IMR-90 (cell line): ENCODE measurements at regions not wholly inside any gene's neighbourhood (a gene's known extent, or its start where the extent isn't known, plus 50 kb on each side); places are given as distances from the start of the nearest gene placed in this dataset.

Source experiments
- ATAC-seq: fragments of 200-7000 bp; cut with Tn5 transposase; 2 replicates; pipeline ENCODE4 v1.9.1; 2020; ENCODE audit warnings: low read depth, mild to moderate bottlenecking, moderate library complexity
- BruUV-seq: library from RNA; stranded (reverse); fragments of 400-500 nt; replicated peaks from 2 replicates; lab custom pipeline; 2021; lab: Mats Ljungman, UMichigan
- CTCF ChIA-PET: fragments of 300-600 bp; formaldehyde crosslinking; extraction: SDS; loops from one replicate; lab custom pipeline; 2021; ENCODE audit warnings: antibody characterized with exemption; lab: Yijun Ruan, JAX
- POLR2A ChIA-PET: fragments of 300-600 bp; sonication (Branson Sonifier 250); formaldehyde crosslinking; loops from one replicate; lab custom pipeline; 2022; ENCODE audit warnings: antibody characterized with exemption; ENCODE audit not compliant: unreplicated experiment; lab: Charles Lee
- DNase-seq: peaks from one replicate; pipeline ENCODE4 v3.0.0; 2013
- H2AFZ ChIP-seq: replicated peaks from 2 replicates; pipeline ENCODE3; 2013; ENCODE audit warnings: low read length, mild to moderate bottlenecking; ENCODE audit not compliant: poor library complexity
- H2AK5ac ChIP-seq: 2 replicates; pipeline ENCODE4 v1.6.1; 2013; ENCODE audit warnings: low read depth, low read length, inconsistent platforms
- H2AK9ac ChIP-seq: replicated peaks from 2 replicates; pipeline ENCODE3; 2013; ENCODE audit warnings: mild to moderate bottlenecking, low read depth, low read length, moderate library complexity; ENCODE audit not compliant: poor library complexity
- H2BK120ac ChIP-seq: 2 replicates; pipeline ENCODE4 v1.6.1; 2013; ENCODE audit warnings: low read depth, low read length, inconsistent platforms
- H2BK15ac ChIP-seq: 3 replicates; pipeline ENCODE4 v1.6.1; 2013; ENCODE audit warnings: low read depth, low read length, inconsistent platforms
- H2BK20ac ChIP-seq: 2 replicates; pipeline ENCODE4 v1.6.1; 2013; ENCODE audit warnings: low read depth, mild to moderate bottlenecking, inconsistent platforms, low read length, moderate library complexity
- H2BK5ac ChIP-seq: 2 replicates; pipeline ENCODE4 v1.6.1; 2013; ENCODE audit warnings: mild to moderate bottlenecking, low read depth, low read length, inconsistent platforms; ENCODE audit not compliant: poor library complexity, severe bottlenecking
- H3K14ac ChIP-seq: replicated peaks from 2 replicates; pipeline ENCODE4 v1.6.1; 2013; ENCODE audit warnings: low read depth, low read length, inconsistent platforms
- H3K18ac ChIP-seq: 2 replicates; pipeline ENCODE4 v1.6.1; 2013; ENCODE audit warnings: low read depth, low read length, control low read depth
- H3K23ac ChIP-seq: 2 replicates; pipeline ENCODE4 v1.6.1; 2013; ENCODE audit warnings: low read depth, low read length, inconsistent platforms
- H3K27ac ChIP-seq: 2 replicates; pipeline ENCODE4 v1.5.1; 2013; ENCODE audit warnings: mild to moderate bottlenecking, control low read depth, low read length; ENCODE audit not compliant: insufficient read depth
- H3K27me3 ChIP-seq: 2 replicates; pipeline ENCODE4 v1.6.1; 2013; ENCODE audit warnings: low read length; ENCODE audit not compliant: control insufficient read depth, insufficient read depth
- H3K36me3 ChIP-seq: 2 replicates; pipeline ENCODE4 v1.6.1; 2013; ENCODE audit warnings: low read length, mixed read lengths; ENCODE audit not compliant: control insufficient read depth, insufficient read depth
- H3K4ac ChIP-seq: 2 replicates; pipeline ENCODE4 v1.6.1; 2013; ENCODE audit warnings: low read depth, low read length, inconsistent platforms
- H3K4me1 ChIP-seq: 2 replicates; pipeline ENCODE4 v1.6.1; 2013; ENCODE audit warnings: low read length, mixed read lengths; ENCODE audit not compliant: control insufficient read depth, insufficient read depth
- H3K4me2 ChIP-seq: 2 replicates; pipeline ENCODE4 v1.6.1; 2013; ENCODE audit warnings: low read depth, mild to moderate bottlenecking, control low read depth, low read length, moderate library complexity
- H3K4me3 ChIP-seq: 2 replicates; pipeline ENCODE4 v1.5.1; 2013; ENCODE audit warnings: low read depth, mild to moderate bottlenecking, control low read depth, low read length, moderate library complexity; ENCODE audit not compliant: insufficient read depth
- H3K56ac ChIP-seq: 2 replicates; pipeline ENCODE4 v1.6.1; 2013; ENCODE audit warnings: low read length, inconsistent platforms; ENCODE audit not compliant: insufficient read depth; ENCODE audit errors: extremely low read depth
- H3K79me1 ChIP-seq, 2 experiments: 2 replicates each; pipeline ENCODE4 v1.6.1; 2013; ENCODE audit warnings: low read length in 2 of 2, inconsistent platforms in 1 of 2, low read depth in 1 of 2
- H3K9ac ChIP-seq: 2 replicates; pipeline ENCODE4 v1.6.1; 2013; ENCODE audit warnings: low read depth, low read length, control low read depth
- H3K9me1 ChIP-seq: 2 replicates; pipeline ENCODE4 v1.6.1; 2013; ENCODE audit warnings: low read length, inconsistent platforms; ENCODE audit not compliant: insufficient read depth
- H3K9me3 ChIP-seq: 2 replicates; pipeline ENCODE4 v1.6.1; 2013; ENCODE audit warnings: low read length; ENCODE audit not compliant: control insufficient read depth, insufficient read depth
- H4K20me1 ChIP-seq: 2 replicates; pipeline ENCODE4 v1.6.1; 2013; ENCODE audit warnings: low read length, inconsistent platforms; ENCODE audit not compliant: insufficient read depth
- H4K5ac ChIP-seq: 2 replicates; pipeline ENCODE4 v1.6.1; 2013; ENCODE audit warnings: mild to moderate bottlenecking, low read depth, low read length, control low read depth
- H4K8ac ChIP-seq, 2 experiments: 2 replicates each; pipeline ENCODE4 v1.6.1; 2013; ENCODE audit warnings: low read depth in 2 of 2, low read length in 2 of 2, control low read depth in 1 of 2, inconsistent platforms in 1 of 2
- H4K91ac ChIP-seq: 2 replicates; pipeline ENCODE4 v1.6.1; 2013; ENCODE audit warnings: low read depth, low read length, inconsistent platforms; ENCODE audit not compliant: insufficient read depth
- BHLHE40 ChIP-seq: fragments of 150-350 bp; IDR thresholded peaks from 2 replicates; pipeline ENCODE4 v1.6.1; 2016; ENCODE audit warnings: mild to moderate bottlenecking, low read depth, low read length
- CEBPB ChIP-seq: IDR thresholded peaks from 2 replicates; pipeline ENCODE4 v1.6.1; 2012; ENCODE audit warnings: low read depth, low read length, improper control_type of control experiment
- CHD1 ChIP-seq: IDR thresholded peaks from 2 replicates; pipeline ENCODE4 v1.6.1; 2012; ENCODE audit warnings: low read depth, low read length, improper control_type of control experiment
- CTCF ChIP-seq: conservative IDR thresholded peaks from 2 replicates; pipeline ENCODE4 v1.5.1; 2012; ENCODE audit warnings: mild to moderate bottlenecking, low read depth, low read length, improper control_type of control experiment
- ELK1 ChIP-seq: fragments of 150-350 bp; IDR thresholded peaks from 2 replicates; pipeline ENCODE4 v1.6.1; 2016; ENCODE audit warnings: low read depth, mild to moderate bottlenecking, low read length, moderate library complexity, borderline replicate concordance
- FOS ChIP-seq: fragments of 150-350 bp; IDR thresholded peaks from 2 replicates; pipeline ENCODE4 v1.6.1; 2016; ENCODE audit warnings: low read depth, low read length
- MAFK ChIP-seq: IDR thresholded peaks from 2 replicates; pipeline ENCODE4 v1.6.1; 2012; ENCODE audit warnings: low read depth, low read length, improper control_type of control experiment
- MAZ ChIP-seq: IDR thresholded peaks from 2 replicates; pipeline ENCODE4 v1.6.1; 2012; ENCODE audit warnings: low read depth, mild to moderate bottlenecking, low read length, improper control_type of control experiment, moderate library complexity, borderline replicate concordance
- MXI1 ChIP-seq: IDR thresholded peaks from 2 replicates; pipeline ENCODE4 v1.6.1; 2012; ENCODE audit warnings: low read depth, mild to moderate bottlenecking, low read length, moderate library complexity, borderline replicate concordance
- NFE2L2 ChIP-seq: fragments of 150-350 bp; IDR thresholded peaks from 2 replicates; pipeline ENCODE4 v1.6.1; 2016; ENCODE audit warnings: low read depth, mild to moderate bottlenecking, low read length
- POLR2A ChIP-seq: IDR thresholded peaks from 2 replicates; pipeline ENCODE4 v1.6.1; 2012; ENCODE audit warnings: mild to moderate bottlenecking, low read depth, low read length
- RAD21 ChIP-seq: IDR thresholded peaks from 2 replicates; pipeline ENCODE4 v1.6.1; 2012; ENCODE audit warnings: low read length, improper control_type of control experiment
- RFX5 ChIP-seq: IDR thresholded peaks from 2 replicates; pipeline ENCODE4 v1.8.0; 2012; ENCODE audit warnings: low read depth, mild to moderate bottlenecking, low read length, moderate library complexity
- SMC3 ChIP-seq: fragments of 150-350 bp; IDR thresholded peaks from 2 replicates; pipeline ENCODE4 v1.6.1; 2016; ENCODE audit warnings: low read depth, mild to moderate bottlenecking, antibody characterized with exemption, low read length, moderate library complexity
- USF2 ChIP-seq: fragments of 150-350 bp; IDR thresholded peaks from 2 replicates; pipeline ENCODE4 v1.6.1; 2017; ENCODE audit warnings: mild to moderate bottlenecking, antibody characterized with exemption, low read length, low read depth
- WGBS, 2 experiments: methylation state at CpG; one replicate each; pipeline versions ENCODE4 v1.1.5 to v1.1.7; 2013; ENCODE audit warnings: missing lambda C conversion rate in 2 of 2; ENCODE audit not compliant: insufficient read length in 1 of 2; ENCODE audit errors: extremely low coverage in 2 of 2; 5-methylcytosine and 5-hydroxymethylcytosine counted together
- dilution Hi-C: fragments of 300-500 bp; cut with HindIII; formaldehyde crosslinking; loops from one replicate; pipeline ENCODE4 v1.14.3; 2018; ENCODE audit warnings: low sequenced_read_pairs; ENCODE audit not compliant: unreplicated experiment
- in situ Hi-C: fragments of 300-500 bp; cut with MboI; formaldehyde crosslinking; loops from 3 replicates; pipeline ENCODE4 v1.14.3; 2019; ENCODE audit warnings: low sequenced_read_pairs, inconsistent platforms, mixed read lengths
- intact Hi-C: fragments of 100-400 bp; cut with micrococcal nuclease; formaldehyde crosslinking; loops from 2 replicates; pipeline ENCODE4 v1.10.0; 2022

- Histone ChIP-seq H2AFZ (no peak overlapping the region), H3K4ac (no peak overlapping the region), H3K14ac (no peak overlapping the region), H4K8ac (no peak overlapping the region), H3K4me1 (no peaks in the 10 kb centered on the region), H3K56ac (no peak overlapping the region), H2BK120ac (no peak overlapping the region), H4K20me1 (no peaks in the 10 kb centered on the region), H3K27me3 (no peaks in the 10 kb centered on the region), H2BK15ac (no peak overlapping the region), H4K91ac (no peak overlapping the region), H3K23ac (no peak overlapping the region), H3K27ac (no peak overlapping the region), H2AK5ac (no peak overlapping the region), H3K9ac (no peak overlapping the region), H3K9me1 (no peaks in the 10 kb centered on the region), H3K79me1 (no peaks in the 10 kb centered on the region), H3K4me2 (no peak overlapping the region), H2BK20ac (no peak overlapping the region), H2BK5ac (no peak overlapping the region), H3K18ac (no peak overlapping the region), H3K4me3 (no peak overlapping the region), H2AK9ac (no peak overlapping the region), H4K5ac (no peak overlapping the region), H3K36me3 (no peaks in the 10 kb centered on the region), H3K9me3 (no peaks in the 10 kb centered on the region; the same call in 1 of the 2 replicates)
- no CpG with 5 or more reads among the region's 1 CpG for WGBS, 2 experiments
- no peak for TF ChIP-seq CEBPB
- no peak for TF ChIP-seq BHLHE40
- no peak for TF ChIP-seq USF2
- no peak for TF ChIP-seq RAD21
- no peak for TF ChIP-seq MAZ
- no peak for TF ChIP-seq CHD1
- TF ChIP-seq CTCF = no peak
- no peak for TF ChIP-seq SMC3
- TF ChIP-seq RFX5 = no peak
- TF ChIP-seq MXI1 = no peak
- no peak for TF ChIP-seq POLR2A
- no peak for TF ChIP-seq MAFK
- no peak for TF ChIP-seq ELK1
- TF ChIP-seq NFE2L2 = no peak
- no peak for TF ChIP-seq FOS
- dilution Hi-C loops (no loop called here), intact Hi-C loops (no loop called here), in situ Hi-C loops (no loop called here)
- ChIA-PET CTCF (no interaction called here), POLR2A (no interaction called here)
- ATAC-seq (no peak), DNase-seq (no peak)
- BruUV-seq = no TSS peak
Measured at GRCh38 chr4:134958862-134959261, 757.3 kb upstream of the PABPC4L start.
